MM.1S (cell line): ENCODE measurements at regions not wholly inside any gene's neighbourhood (a gene's known extent, or its start where the extent isn't known, plus 50 kb on each side); places are given as distances from the start of the nearest gene placed in this dataset.

ENCODE experiments used
- DNase-seq: peaks from one replicate; pipeline ENCODE4 v3.0.0-alpha.2; 2015
- H2AFZ ChIP-seq: fragments of 300-600 bp; sonication (generic); 2 replicates; pipeline ENCODE4 v1.6.0; 2016; ENCODE audit warnings: antibody characterized with exemption, low read length
- H3F3A ChIP-seq: fragments of 300-600 bp; sonication (generic); 2 replicates; pipeline ENCODE4 v1.6.1; 2016; ENCODE audit warnings: mild to moderate bottlenecking, antibody characterized with exemption, low read length, moderate library complexity, mixed read lengths; ENCODE audit not compliant: insufficient read depth
- H3K27ac ChIP-seq: fragments of 300-600 bp; sonication (generic); 2 replicates; pipeline ENCODE4 v1.5.1; 2016; ENCODE audit warnings: mild to moderate bottlenecking, low read length
- H3K27me3 ChIP-seq: fragments of 300-600 bp; sonication (generic); replicated peaks from 2 replicates; pipeline ENCODE4 v1.6.0; 2016; ENCODE audit warnings: low read length; ENCODE audit not compliant: insufficient read depth
- H3K36me3 ChIP-seq: fragments of 300-600 bp; sonication (generic); replicated peaks from 2 replicates; pipeline ENCODE4 v1.6.1; 2016; ENCODE audit warnings: mild to moderate bottlenecking, low read length, mixed read lengths; ENCODE audit not compliant: insufficient read depth
- H3K4me1 ChIP-seq: fragments of 300-600 bp; sonication (generic); 2 replicates; pipeline ENCODE4 v1.6.1; 2016; ENCODE audit warnings: low read length, mixed read lengths
- H3K4me2 ChIP-seq: fragments of 300-600 bp; sonication (generic); 2 replicates; pipeline ENCODE4 v1.6.0; 2016; ENCODE audit warnings: low read depth, low read length
- H3K4me3 ChIP-seq: fragments of 300-600 bp; sonication (generic); 2 replicates; pipeline ENCODE4 v1.5.1; 2016; ENCODE audit warnings: low read length, mixed read lengths
- H3K79me2 ChIP-seq: fragments of 300-600 bp; sonication (generic); 2 replicates; pipeline ENCODE4 v1.6.1; 2016; ENCODE audit warnings: mixed run types, low read length, mixed read lengths
- H3K9ac ChIP-seq: fragments of 300-600 bp; sonication (generic); 2 replicates; pipeline ENCODE4 v1.6.1; 2016; ENCODE audit warnings: low read length, mixed read lengths
- H3K9me2 ChIP-seq: fragments of 300-600 bp; sonication (generic); replicated peaks from 2 replicates; pipeline ENCODE4 v1.6.1; 2016; ENCODE audit warnings: mild to moderate bottlenecking, low read length, mixed read lengths; ENCODE audit not compliant: insufficient read depth
- H3K9me3 ChIP-seq: fragments of 300-600 bp; sonication (generic); replicated peaks from 2 replicates; pipeline ENCODE4 v1.6.1; 2016; ENCODE audit warnings: mild to moderate bottlenecking, low read length, mixed read lengths; ENCODE audit not compliant: insufficient read depth
- H4K20me1 ChIP-seq: fragments of 300-600 bp; sonication (generic); 2 replicates; pipeline ENCODE4 v1.6.1; 2016; ENCODE audit warnings: mild to moderate bottlenecking, low read length, moderate library complexity, mixed read lengths; ENCODE audit not compliant: insufficient read depth
- EZH2 ChIP-seq: fragments of 300-600 bp; sonication (generic); optimal IDR thresholded peaks from 2 replicates; pipeline ENCODE3; 2017; ENCODE audit warnings: low read depth, mild to moderate bottlenecking, antibody characterized with exemption, low read length, mixed read lengths
- EZH2phosphoT487 ChIP-seq: fragments of 300-600 bp; sonication (generic); IDR thresholded peaks from 2 replicates; pipeline ENCODE4 v1.6.1; 2018; ENCODE audit warnings: antibody characterized with exemption, low read length
- TF ChIP-seq, protein P1 (sequence below): fragments of 300-600 bp; sonication (generic); IDR thresholded peaks from 2 replicates; pipeline ENCODE4 v1.5.1; 2016; ENCODE audit warnings: antibody characterized with exemption, low read length, mixed read lengths

DNA sequence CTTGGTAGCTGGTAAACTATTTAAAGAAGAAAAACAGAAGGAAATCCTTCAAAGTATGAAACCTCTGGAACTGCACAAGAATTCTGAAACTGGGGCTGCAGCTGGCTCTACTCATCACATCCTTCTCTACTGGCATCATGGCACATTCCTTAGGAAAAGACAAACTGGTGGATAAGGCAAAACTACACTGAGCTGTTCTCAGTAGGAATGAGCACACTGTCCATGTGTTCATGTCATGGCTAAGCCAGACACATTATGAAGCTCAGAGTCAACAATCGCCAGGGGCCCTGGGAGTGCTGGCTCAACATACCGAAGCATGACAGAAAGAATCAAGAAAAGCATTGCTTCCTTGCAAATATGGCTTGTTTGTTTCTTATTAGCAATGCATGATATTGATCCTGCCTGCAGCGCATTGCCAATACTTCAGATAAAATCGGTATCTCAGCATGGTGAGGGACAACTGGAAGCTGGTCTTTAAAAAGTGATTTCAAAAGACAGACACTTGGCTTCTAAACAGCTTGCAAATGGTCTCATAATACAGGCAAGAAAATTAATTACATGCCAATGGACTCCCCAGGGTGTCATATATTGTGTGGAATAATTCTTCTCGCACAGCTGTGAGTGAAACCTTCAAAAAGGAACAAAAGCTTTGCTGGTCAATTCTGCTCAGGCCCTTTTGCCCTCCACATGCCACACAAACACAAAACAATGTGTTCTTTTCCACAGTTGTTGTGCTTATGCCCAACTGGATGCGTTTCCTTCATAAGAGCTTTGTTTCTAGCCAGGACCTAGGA lies 300.2 kb upstream of the VCX start:
- Histone ChIP-seq H3K27me3 (no peaks in the 10 kb centered on the region), H3K27ac (no peak overlapping the region), H3K79me2 (no peaks in the 10 kb centered on the region), H3K9me2 (no peaks in the 10 kb centered on the region), H3K9me3 (no peaks in the 10 kb centered on the region), H3K9ac (no peak overlapping the region), H4K20me1 (no peaks in the 10 kb centered on the region), H3K4me1 (no peaks in the 10 kb centered on the region), H3K36me3 (no peaks in the 10 kb centered on the region), H3K4me3 (no peak overlapping the region), H3F3A (no peaks in the 10 kb centered on the region), H3K4me2 (no peak overlapping the region), H2AFZ (no peak overlapping the region)
- DNase-seq, result no peak
- TF ChIP-seq EZH2, result no peak
- TF ChIP-seq, protein P1, sequence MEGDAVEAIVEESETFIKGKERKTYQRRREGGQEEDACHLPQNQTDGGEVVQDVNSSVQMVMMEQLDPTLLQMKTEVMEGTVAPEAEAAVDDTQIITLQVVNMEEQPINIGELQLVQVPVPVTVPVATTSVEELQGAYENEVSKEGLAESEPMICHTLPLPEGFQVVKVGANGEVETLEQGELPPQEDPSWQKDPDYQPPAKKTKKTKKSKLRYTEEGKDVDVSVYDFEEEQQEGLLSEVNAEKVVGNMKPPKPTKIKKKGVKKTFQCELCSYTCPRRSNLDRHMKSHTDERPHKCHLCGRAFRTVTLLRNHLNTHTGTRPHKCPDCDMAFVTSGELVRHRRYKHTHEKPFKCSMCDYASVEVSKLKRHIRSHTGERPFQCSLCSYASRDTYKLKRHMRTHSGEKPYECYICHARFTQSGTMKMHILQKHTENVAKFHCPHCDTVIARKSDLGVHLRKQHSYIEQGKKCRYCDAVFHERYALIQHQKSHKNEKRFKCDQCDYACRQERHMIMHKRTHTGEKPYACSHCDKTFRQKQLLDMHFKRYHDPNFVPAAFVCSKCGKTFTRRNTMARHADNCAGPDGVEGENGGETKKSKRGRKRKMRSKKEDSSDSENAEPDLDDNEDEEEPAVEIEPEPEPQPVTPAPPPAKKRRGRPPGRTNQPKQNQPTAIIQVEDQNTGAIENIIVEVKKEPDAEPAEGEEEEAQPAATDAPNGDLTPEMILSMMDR, result no peak
- TF ChIP-seq EZH2phosphoT487, result no peak

DNA sequence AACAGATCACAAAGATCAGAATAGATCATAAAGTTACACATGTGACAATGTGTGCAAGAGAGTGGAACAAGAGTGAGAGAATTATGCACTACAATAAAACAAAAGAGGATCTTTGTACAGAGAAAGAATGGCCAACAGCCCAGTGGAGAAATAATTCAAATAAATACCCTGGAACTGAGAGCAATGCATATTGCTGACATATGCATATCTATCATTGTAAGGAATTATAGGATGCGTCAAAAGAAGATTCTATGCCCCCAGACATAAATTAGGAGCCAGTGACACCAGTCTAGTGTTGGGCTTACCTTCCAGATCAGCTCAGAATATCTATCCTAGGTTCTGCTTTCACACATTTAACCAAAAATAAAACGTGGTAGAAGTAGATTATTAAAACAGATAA lies 320.1 kb upstream of the VCX start:
- H3K9me2 ChIP-seq, result no peaks in the 10 kb centered on the region
- no peak overlapping the region for H3K4me2 ChIP-seq
- TF ChIP-seq EZH2phosphoT487, result no peak
- TF ChIP-seq, protein P1, result no peak
- TF ChIP-seq EZH2, result no peak
- no peak overlapping the region for H2AFZ ChIP-seq
- no peak overlapping the region for H3K4me3 ChIP-seq
- no peaks in the 10 kb centered on the region for H3F3A ChIP-seq
- H3K79me2 ChIP-seq, result no peaks in the 10 kb centered on the region
- no peaks in the 10 kb centered on the region for H4K20me1 ChIP-seq
- H3K4me1 ChIP-seq, result no peaks in the 10 kb centered on the region
- H3K27ac ChIP-seq, result no peak overlapping the region
- no peaks in the 10 kb centered on the region for H3K36me3 ChIP-seq
- no peak for DNase-seq
- no peak overlapping the region for H3K9ac ChIP-seq
- no peaks in the 10 kb centered on the region for H3K9me3 ChIP-seq
- H3K27me3 ChIP-seq, result no peaks in the 10 kb centered on the region

DNA sequence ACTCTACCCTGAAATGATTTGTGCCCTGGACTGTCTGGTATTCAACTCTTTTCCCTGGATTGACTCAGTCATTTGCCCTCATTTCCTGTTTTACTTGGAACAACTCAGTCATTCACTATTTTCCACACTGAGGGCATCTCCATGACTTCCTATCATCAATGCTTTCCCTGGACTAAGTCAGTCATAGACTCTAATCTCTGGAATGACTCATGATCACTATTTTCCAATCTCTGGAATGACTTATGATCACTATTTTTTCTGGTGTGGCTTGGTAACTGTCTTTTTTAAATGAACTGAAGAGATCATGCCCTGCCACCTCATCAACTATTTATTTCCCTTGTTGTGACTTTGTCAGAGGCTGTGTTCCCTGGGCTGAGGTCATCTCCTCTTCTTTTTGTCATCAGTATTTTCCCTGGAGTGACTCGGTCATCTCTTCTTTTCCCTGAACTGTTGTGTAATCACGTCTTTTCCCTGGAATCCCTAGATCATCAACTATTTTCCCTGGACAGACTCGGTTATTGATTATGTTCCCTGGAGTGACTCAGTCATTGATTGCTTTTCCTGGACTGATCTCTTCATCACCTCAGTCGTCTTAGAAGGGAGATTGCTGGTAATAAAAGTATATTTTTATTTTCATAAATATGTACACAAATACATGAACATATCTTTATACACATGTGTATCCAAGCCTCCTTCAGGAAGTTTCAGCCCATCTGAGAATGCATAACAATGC lies 327.1 kb upstream of the VCX start:
- H2AFZ ChIP-seq, result no peak overlapping the region
- H3K9me3 ChIP-seq, result no peaks in the 10 kb centered on the region
- H4K20me1 ChIP-seq, result no peaks in the 10 kb centered on the region
- TF ChIP-seq, protein P1, result no peak
- TF ChIP-seq EZH2 (no peak), EZH2phosphoT487 (no peak)
- no peak overlapping the region for H3K27ac ChIP-seq
- H3K9ac ChIP-seq, result no peak overlapping the region
- no peak overlapping the region for H3K4me2 ChIP-seq
- no peaks in the 10 kb centered on the region for H3K4me1 ChIP-seq
- H3F3A ChIP-seq, result no peaks in the 10 kb centered on the region
- H3K36me3 ChIP-seq, result no peaks in the 10 kb centered on the region
- DNase-seq, result no peak
- H3K27me3 ChIP-seq, result no peaks in the 10 kb centered on the region
- no peaks in the 10 kb centered on the region for H3K9me2 ChIP-seq
- no peaks in the 10 kb centered on the region for H3K79me2 ChIP-seq
- H3K4me3 ChIP-seq, result no peak overlapping the region
